ENCODE measurements at regions not wholly inside any gene's neighbourhood (a gene's known extent, or its start where the extent isn't known, plus 50 kb on each side); places are given as distances from the start of the nearest gene placed in this dataset.

- DNase-seq (ENCODE audit: low read depth in 1 of 2, low spot score in 2 of 2): no peak
- Histone ChIP-seq H2BK5ac (ENCODE audit: low read depth, low read length) (no peak overlapping the region), H2BK120ac (replicated peaks; ENCODE audit: low read depth, low read length) (no peak overlapping the region), H3K27me3 (replicated peaks in 1 of 4; ENCODE audit: control insufficient read depth in 3 of 4, extremely low read depth in 1 of 4, insufficient read depth in 3 of 4, low read length in 3 of 4) (peaks cover 0 to 2% (median 0%) of the 10 kb centered on the region in 4 experiments; a peak in 2 of 7 replicates), H3K18ac (ENCODE audit: extremely low read depth, low read length) (no peak overlapping the region), H3K27ac (ENCODE audit: low read depth, low read length) (no peak overlapping the region), H3K9me3 (ENCODE audit: insufficient read depth in 2 of 2, low read depth in 1 of 2, low read length in 1 of 2) (no peaks in the 10 kb centered on the region), H4K5ac (ENCODE audit: insufficient read length, low read depth, low read length) (no peak overlapping the region), H2AK5ac (ENCODE audit: low read depth, low read length) (no peak overlapping the region), H2BK15ac (ENCODE audit: low read length) (no peak overlapping the region), H2BK20ac (ENCODE audit: low read length) (no peak overlapping the region), H3K4me2 (ENCODE audit: insufficient read depth in 1 of 2, low read depth in 2 of 2, low read length in 2 of 2) (no peak overlapping the region), H3K23me2 (ENCODE audit: low read depth, low read length) (no peaks in the 10 kb centered on the region), H3K56ac (replicated peaks; ENCODE audit: insufficient read length, low read depth, low read length) (no peak overlapping the region), H3K23ac (ENCODE audit: insufficient read length) (no peak overlapping the region), H4K91ac (replicated peaks; ENCODE audit: insufficient read length, low read length) (no peak overlapping the region), H3K9ac (replicated peaks in 1 of 4; ENCODE audit: extremely low read depth in 1 of 4, low read depth in 3 of 4, low read length in 3 of 4) (no peak overlapping the region), H4K8ac (ENCODE audit: extremely low read depth, insufficient read depth, low read length) (no peak overlapping the region), H3K4me3 (ENCODE audit: extremely low read depth in 1 of 4, insufficient read depth in 2 of 4, low read depth in 3 of 4, low read length in 4 of 4) (no peak overlapping the region), H2AFZ (ENCODE audit: low read length) (no peak overlapping the region), H3K79me2 (ENCODE audit: control insufficient read depth in 1 of 2, insufficient read depth in 2 of 2, low read length in 2 of 2) (no peaks in the 10 kb centered on the region), H4K20me1 (replicated peaks in 1 of 2; ENCODE audit: control insufficient read depth in 1 of 2, insufficient read depth in 2 of 2, low read length in 2 of 2) (no peaks in the 10 kb centered on the region), H3K4me1 (replicated peaks in 1 of 4; ENCODE audit: control insufficient read depth in 3 of 4, insufficient read depth in 4 of 4, low read length in 3 of 4) (peaks cover 0 to 10% (median 7%) of the 10 kb centered on the region in 4 experiments; a peak in 3 of 7 replicates), H3K4ac (replicated peaks; ENCODE audit: insufficient read length, low read depth, low read length) (no peak overlapping the region), H3K36me3 (ENCODE audit: control insufficient read depth in 2 of 4, insufficient read depth in 4 of 4, low read length in 3 of 4) (no peaks in the 10 kb centered on the region), H3K79me1 (ENCODE audit: low read depth, low read length) (no peaks in the 10 kb centered on the region), H2BK12ac (ENCODE audit: low read depth, low read length) (no peak overlapping the region), H3K14ac (ENCODE audit: insufficient read length) (no peak overlapping the region)
- ChIA-PET POLR2A (ENCODE audit: partially characterized antibody) (interaction anchor here (0.9 kb wide), 2 partner anchors 16 to 360 kb away, joined by 3 read pairs; no protein-coding TSS in a partner anchor), CTCF (ENCODE audit: partially characterized antibody) (interaction anchor here (0.6 kb wide), 1 partner anchor 47 kb away, joined by 7 read pairs; no protein-coding TSS in a partner anchor)
- no peak for FAIRE-seq
- 83% methylated on average over 2 of the region's 2 CpGs; no CpG with 5 or more reads in 1 of the 2 experiments for WGBS, 2 experiments (ENCODE audit: extremely low coverage in 1 of 2, insufficient coverage in 1 of 2, insufficient read length in 1 of 2, insufficient replicate concordance in 2 of 2, low coverage in 1 of 2, low lambda C conversion rate in 2 of 2, missing lambda C conversion rate in 1 of 2)
- TF ChIP-seq EGR1 (IDR thresholded peaks at IDR 0.05; ENCODE audit: borderline replicate concordance, low read depth, low read length): no peak
- TF ChIP-seq CBX8 (IDR thresholded peaks at IDR 0.05; ENCODE audit: borderline replicate concordance, low read depth, low read length): no peak
- TF ChIP-seq ATF2 (IDR thresholded peaks at IDR 0.05; ENCODE audit: low read length): no peak
- TF ChIP-seq EZH2 (IDR thresholded peaks at IDR 0.05; ENCODE audit: low read depth, low read length, severe bottlenecking): no peak
- TF ChIP-seq CHD1 (IDR thresholded peaks at IDR 0.05; ENCODE audit: low read depth, low read length): no peak
- TF ChIP-seq HDAC6 (IDR thresholded peaks at IDR 0.05; ENCODE audit: low read depth, low read length): no peak
- TF ChIP-seq TEAD4 (IDR thresholded peaks at IDR 0.05; ENCODE audit: low read depth, low read length): no peak
- TF ChIP-seq CTBP2 (IDR thresholded peaks at IDR 0.05; ENCODE audit: borderline replicate concordance, insufficient read depth, insufficient read length, low read length): no peak
- no peak for TF ChIP-seq RBBP5 (IDR thresholded peaks at IDR 0.05; ENCODE audit: borderline replicate concordance, low read depth, low read length)
- TF ChIP-seq SRF (IDR thresholded peaks at IDR 0.05; ENCODE audit: low read depth, low read length): no peak
- no peak for TF ChIP-seq KDM1A (IDR thresholded peaks at IDR 0.05; ENCODE audit: borderline replicate concordance, low read length)
Measured at GRCh38 chr2:117091041-117091837, 723.3 kb upstream of the DDX18 start.
